ENCODE measurements at regions not wholly inside any gene's neighbourhood (a gene's known extent, or its start where the extent isn't known, plus 50 kb on each side); places are given as distances from the start of the nearest gene placed in this dataset.

DNA sequence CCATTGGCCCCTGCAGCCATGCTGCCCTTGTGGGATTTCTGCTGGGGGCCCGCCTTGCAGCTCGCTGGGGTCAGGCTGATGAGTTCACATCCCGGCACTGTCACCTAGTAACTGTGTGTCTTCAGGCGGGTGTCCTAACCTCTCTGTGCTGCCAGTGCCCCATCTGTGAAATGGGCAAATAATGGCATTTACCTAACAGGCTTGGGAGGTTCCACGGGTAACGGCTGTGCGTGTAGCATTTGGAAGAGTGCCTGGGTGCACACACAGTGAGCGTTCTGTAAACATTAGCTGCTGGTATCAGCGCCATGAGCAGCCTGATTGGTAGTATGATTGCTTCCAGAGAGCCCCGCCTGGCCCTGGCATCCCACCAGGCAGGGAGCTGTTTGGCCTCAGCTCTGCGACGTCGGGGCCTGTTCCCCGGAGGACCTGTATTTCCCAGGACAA, 167.3 kb upstream of the GSE1 start:
- TF ChIP-seq, protein P1, sequence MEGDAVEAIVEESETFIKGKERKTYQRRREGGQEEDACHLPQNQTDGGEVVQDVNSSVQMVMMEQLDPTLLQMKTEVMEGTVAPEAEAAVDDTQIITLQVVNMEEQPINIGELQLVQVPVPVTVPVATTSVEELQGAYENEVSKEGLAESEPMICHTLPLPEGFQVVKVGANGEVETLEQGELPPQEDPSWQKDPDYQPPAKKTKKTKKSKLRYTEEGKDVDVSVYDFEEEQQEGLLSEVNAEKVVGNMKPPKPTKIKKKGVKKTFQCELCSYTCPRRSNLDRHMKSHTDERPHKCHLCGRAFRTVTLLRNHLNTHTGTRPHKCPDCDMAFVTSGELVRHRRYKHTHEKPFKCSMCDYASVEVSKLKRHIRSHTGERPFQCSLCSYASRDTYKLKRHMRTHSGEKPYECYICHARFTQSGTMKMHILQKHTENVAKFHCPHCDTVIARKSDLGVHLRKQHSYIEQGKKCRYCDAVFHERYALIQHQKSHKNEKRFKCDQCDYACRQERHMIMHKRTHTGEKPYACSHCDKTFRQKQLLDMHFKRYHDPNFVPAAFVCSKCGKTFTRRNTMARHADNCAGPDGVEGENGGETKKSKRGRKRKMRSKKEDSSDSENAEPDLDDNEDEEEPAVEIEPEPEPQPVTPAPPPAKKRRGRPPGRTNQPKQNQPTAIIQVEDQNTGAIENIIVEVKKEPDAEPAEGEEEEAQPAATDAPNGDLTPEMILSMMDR (IDR thresholded peaks at IDR 0.05) = no peak
- TF ChIP-seq POLR2A (IDR thresholded peaks at IDR 0.05) = no peak
- 85 to 94% (median 88%) methylated on average over 11 to 14 of the region's 14 CpGs for WGBS, 4 donors
- no peaks in the 10 kb centered on the region for H3K36me3 ChIP-seq
- H3K27ac ChIP-seq = peak overlapping the region in 1 of 12 donors; percentile 49
- DNase-seq (no peak), ATAC-seq (no peak)
- intact Hi-C loops (cut with DNase I) = no loop called here
- peaks cover 0 to 8% (median 0%) of the 10 kb centered on the region in 9 donors for H3K27me3 ChIP-seq
- H3K9me3 ChIP-seq = no peaks in the 10 kb centered on the region
- peaks cover 0 to 10% (median 1%) of the 10 kb centered on the region in 12 donors for H3K4me1 ChIP-seq
- no peak overlapping the region for H3K4me3 ChIP-seq

DNA sequence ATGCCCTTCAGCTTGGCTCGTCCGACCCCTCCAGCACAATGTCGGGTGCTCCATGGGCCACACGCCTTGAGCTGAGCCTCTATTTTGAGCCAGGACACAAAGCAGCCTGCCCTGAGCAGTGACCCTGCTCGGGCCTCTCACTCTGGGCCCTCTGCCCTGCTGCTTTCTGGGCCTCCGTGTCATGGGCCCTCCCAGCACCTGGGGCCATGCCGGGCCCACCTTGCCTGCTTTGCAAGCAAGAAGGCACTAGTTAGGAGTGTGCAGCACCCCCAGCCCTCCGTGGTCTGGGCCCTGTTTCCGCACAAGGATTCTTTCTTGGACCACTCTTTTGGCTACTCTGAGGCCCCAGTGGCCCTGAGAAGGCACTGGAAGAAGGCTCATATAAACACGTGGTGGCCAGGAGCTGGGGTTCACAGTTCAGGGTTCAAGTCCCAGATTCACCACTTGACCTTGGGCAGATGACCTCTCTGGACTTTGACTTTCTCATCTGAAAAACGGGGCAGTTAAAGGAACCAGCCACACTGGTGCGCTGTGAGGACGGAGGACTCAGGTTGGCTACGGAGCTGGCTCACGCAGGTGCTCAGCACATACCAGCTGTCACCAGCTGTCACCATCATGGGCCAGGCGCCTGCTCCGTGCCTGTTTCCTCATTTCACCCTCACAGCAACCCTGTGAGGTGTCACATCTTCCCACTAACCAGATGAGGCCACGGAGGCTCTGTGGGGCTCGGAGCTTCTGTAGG, 166.0 kb upstream of the GSE1 start:
- TF ChIP-seq, protein P1 (IDR thresholded peaks at IDR 0.05) = no peak
- TF ChIP-seq POLR2A (IDR thresholded peaks at IDR 0.05) = no peak

GRCh38 chr16:85447693-85448313, 165.3 kb upstream of the GSE1 start:
- H3K27me3 ChIP-seq = peaks cover 0 to 8% (median 0%) of the 10 kb centered on the region in 9 donors
- H3K4me1 ChIP-seq = peaks cover 0 to 10% (median 1%) of the 10 kb centered on the region in 12 donors
- intact Hi-C loops (cut with DNase I) = no loop called here
- H3K4me3 ChIP-seq = no peak overlapping the region
- no peak for ATAC-seq
- TF ChIP-seq, protein P1 (IDR thresholded peaks at IDR 0.05) = no peak
- TF ChIP-seq POLR2A (IDR thresholded peaks at IDR 0.05) = no peak
- no peaks in the 10 kb centered on the region for H3K36me3 ChIP-seq
- H3K9me3 ChIP-seq = no peaks in the 10 kb centered on the region
- H3K27ac ChIP-seq = no peak overlapping the region
- DNase-seq = no peak
- 83 to 97% (median 91%) methylated on average over 6 to 11 of the region's 11 CpGs for WGBS, 4 donors

More for the DNA sequence above, 166.0 kb upstream of the GSE1 start:
- Histone ChIP-seq H3K27me3 (peaks cover 0 to 8% (median 0%) of the 10 kb centered on the region in 9 donors), H3K9me3 (no peaks in the 10 kb centered on the region), H3K4me3 (no peak overlapping the region), H3K27ac (peak overlapping the region in 2 of 12 donors; percentile 3 to 49), H3K36me3 (no peaks in the 10 kb centered on the region), H3K4me1 (peaks cover 0 to 10% (median 1%) of the 10 kb centered on the region in 12 donors)
- DNase-seq = no peak
- ATAC-seq = peak; percentile 31 to 72 (median 62)
- intact Hi-C loops (cut with DNase I) = no loop called here
- WGBS, 4 donors = 62 to 76% (median 71%) methylated on average over 16 to 19 of the region's 19 CpGs

DNA sequence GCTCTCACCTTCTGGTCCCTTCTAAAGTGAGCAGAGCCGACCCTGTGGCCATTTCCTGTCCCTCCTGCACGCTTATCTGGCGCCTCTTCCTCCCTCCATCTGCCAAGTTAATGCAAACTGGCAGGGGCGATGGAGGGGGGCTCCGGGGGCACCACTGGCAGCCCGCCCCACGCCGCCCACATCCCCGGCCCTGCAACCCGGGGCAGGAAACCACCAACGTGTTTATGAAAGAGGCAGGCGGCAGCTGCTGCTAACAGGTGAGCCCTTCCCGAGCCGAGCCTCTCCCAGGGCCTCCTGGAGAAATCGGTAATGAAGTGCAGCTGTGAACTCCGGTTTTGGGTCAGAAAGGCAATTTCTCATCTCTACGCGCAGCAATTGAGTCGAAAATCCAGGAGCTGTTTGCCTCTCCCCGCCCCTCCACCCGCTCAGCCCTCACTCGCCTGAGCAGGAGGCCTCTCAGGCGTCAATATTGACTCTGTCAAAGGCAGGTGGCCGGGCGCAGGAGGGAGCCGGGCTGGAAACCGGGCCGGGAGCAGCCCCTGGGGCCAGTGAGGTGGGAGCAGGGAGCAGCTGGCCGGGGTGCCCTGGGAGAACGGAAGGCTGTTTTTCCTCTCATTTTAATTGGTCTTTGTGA, 164.4 kb upstream of the GSE1 start:
- ATAC-seq (no peak), DNase-seq (no peak)
- Histone ChIP-seq H3K27me3 (peaks cover 0 to 8% (median 0%) of the 10 kb centered on the region in 9 donors), H3K27ac (peak overlapping the region in 1 of 12 donors; percentile 67), H3K4me1 (peaks cover 0 to 10% (median 1%) of the 10 kb centered on the region in 12 donors), H3K9me3 (no peaks in the 10 kb centered on the region), H3K4me3 (no peak overlapping the region), H3K36me3 (no peaks in the 10 kb centered on the region)
- intact Hi-C loops (cut with DNase I) = no loop called here
- no peak for TF ChIP-seq POLR2A (IDR thresholded peaks at IDR 0.05)
- TF ChIP-seq, protein P1 (IDR thresholded peaks at IDR 0.05) = no peak
- WGBS, 4 donors = 73 to 77% (median 76%) methylated on average over 25 to 30 of the region's 30 CpGs

All from heart left ventricle (tissue), 16 donors.